ENCODE measurements at regions not wholly inside any gene's neighbourhood (a gene's known extent, or its start where the extent isn't known, plus 50 kb on each side); places are given as distances from the start of the nearest gene placed in this dataset.

- 87% methylated on average over 9 of the region's 9 CpGs for WGBS
Observed at GRCh38 chr1:29852248-29852647, 615.9 kb downstream of the PTPRU start.

GRCh38 chr1:29851691-29852090 lies 615.4 kb downstream of the PTPRU start:
- intact Hi-C loops (cut with DNase I), result no loop called here
- Histone ChIP-seq H3K27me3 (peaks cover 0 to 79% (median 0%) of the 10 kb centered on the region in 4 donors), H3K4me3 (no peak overlapping the region), H3K9me3 (no peaks in the 10 kb centered on the region), H3K36me3 (no peaks in the 10 kb centered on the region), H3K27ac (replicated peaks in 1 of 4) (no peak overlapping the region), H3K4me1 (no peaks in the 10 kb centered on the region)
- 57% methylated on average over 11 of the region's 11 CpGs for WGBS
- no peak for TF ChIP-seq POLR2AphosphoS5 (IDR thresholded peaks at IDR 0.05)
- TF ChIP-seq CTCF (IDR thresholded peaks at IDR 0.05), result no peak
- no peak for TF ChIP-seq EP300 (IDR thresholded peaks at IDR 0.05)
- TF ChIP-seq POLR2A (IDR thresholded peaks at IDR 0.05; ENCODE audit: low read depth), result no peak
- no peak for DNase-seq (ENCODE audit: extremely low spot score)

More at GRCh38 chr1:29852248-29852647, 615.9 kb downstream of the PTPRU start:
- H3K27ac ChIP-seq (replicated peaks in 1 of 4), result no peak overlapping the region
- TF ChIP-seq EP300 (IDR thresholded peaks at IDR 0.05) (no peak), POLR2A (IDR thresholded peaks at IDR 0.05; ENCODE audit: low read depth) (no peak), POLR2AphosphoS5 (IDR thresholded peaks at IDR 0.05) (no peak)
- H3K27me3 ChIP-seq, result peaks cover 0 to 81% (median 0%) of the 10 kb centered on the region in 4 donors
- no peak for DNase-seq (ENCODE audit: extremely low spot score)
- H3K36me3 ChIP-seq, result no peaks in the 10 kb centered on the region
- no peaks in the 10 kb centered on the region for H3K9me3 ChIP-seq
- no peak overlapping the region for H3K4me3 ChIP-seq
- intact Hi-C loops (cut with DNase I), result no loop called here
- H3K4me1 ChIP-seq, result no peaks in the 10 kb centered on the region

- intact Hi-C loops (cut with DNase I), result loop anchor here (5.0 kb wide), 1 partner anchor 613 kb away; the partner anchor contains the start of gene PTPRU
- WGBS, result 58% methylated on average over 14 of the region's 14 CpGs
- Histone ChIP-seq H3K27me3 (peaks cover 0 to 79% (median 0%) of the 10 kb centered on the region in 4 donors), H3K27ac (replicated peaks in 1 of 4) (no peak overlapping the region), H3K4me1 (no peaks in the 10 kb centered on the region), H3K36me3 (no peaks in the 10 kb centered on the region), H3K4me3 (no peak overlapping the region), H3K9me3 (no peaks in the 10 kb centered on the region)
- TF ChIP-seq EP300 (IDR thresholded peaks at IDR 0.05), result no peak
- no peak for TF ChIP-seq POLR2A (IDR thresholded peaks at IDR 0.05; ENCODE audit: low read depth)
- TF ChIP-seq POLR2AphosphoS5 (IDR thresholded peaks at IDR 0.05), result no peak
- TF ChIP-seq CTCF (IDR thresholded peaks at IDR 0.05), result no peak
- DNase-seq (ENCODE audit: extremely low spot score), result no peak
Observed at GRCh38 chr1:29849991-29850757, 613.9 kb downstream of the PTPRU start.

GRCh38 chr1:29849038-29849750 lies 612.9 kb downstream of the PTPRU start:
- 64% methylated on average over 10 of the region's 10 CpGs for WGBS
- intact Hi-C loops (cut with DNase I), result loop anchor here (5.0 kb wide), 1 partner anchor 612 kb away; the partner anchor contains the start of gene PTPRU
- no peaks in the 10 kb centered on the region for H3K4me1 ChIP-seq
- DNase-seq (ENCODE audit: extremely low spot score), result no peak
- H3K27ac ChIP-seq (replicated peaks in 1 of 4), result no peak overlapping the region
- H3K9me3 ChIP-seq, result no peaks in the 10 kb centered on the region
- H3K36me3 ChIP-seq, result no peaks in the 10 kb centered on the region
- TF ChIP-seq CTCF (IDR thresholded peaks at IDR 0.05) (peak; percentile 20 to 37 (median 35)), POLR2AphosphoS5 (IDR thresholded peaks at IDR 0.05) (no peak)
- H3K27me3 ChIP-seq, result peaks cover 0 to 75% (median 0%) of the 10 kb centered on the region in 4 donors
- no peak overlapping the region for H3K4me3 ChIP-seq

- H3K4me3 ChIP-seq, result no peak overlapping the region
- 30% methylated on average over 12 of the region's 12 CpGs for WGBS
- DNase-seq (ENCODE audit: extremely low spot score), result no peak
- no peaks in the 10 kb centered on the region for H3K4me1 ChIP-seq
- H3K9me3 ChIP-seq, result peaks cover 0 to 18% (median 15%) of the 10 kb centered on the region in 4 donors
- intact Hi-C loops (cut with DNase I), result loop anchor here (5.0 kb wide), 1 partner anchor 609 kb away; the partner anchor contains the start of gene PTPRU
- H3K27ac ChIP-seq (replicated peaks in 1 of 4), result no peak overlapping the region
- peaks cover 0 to 69% (median 0%) of the 10 kb centered on the region in 4 donors for H3K27me3 ChIP-seq
- no peaks in the 10 kb centered on the region for H3K36me3 ChIP-seq
- TF ChIP-seq EP300 (IDR thresholded peaks at IDR 0.05), result no peak
Observed at GRCh38 chr1:29845910-29846309, 609.6 kb downstream of the PTPRU start.

Data from esophagus muscularis mucosa (tissue), 4 donors.